GM12872 (cell line): ENCODE measurements at regions not wholly inside any gene's neighbourhood (a gene's known extent, or its start where the extent isn't known, plus 50 kb on each side); places are given as distances from the start of the nearest gene placed in this dataset.

Experiments
- TF ChIP-seq, protein P1 (sequence below): IDR thresholded peaks from 3 replicates; pipeline ENCODE4 v1.5.1; 2011; ENCODE audit warnings: low read depth, mild to moderate bottlenecking, low read length, moderate library complexity; ENCODE audit not compliant: insufficient read depth

DNA sequence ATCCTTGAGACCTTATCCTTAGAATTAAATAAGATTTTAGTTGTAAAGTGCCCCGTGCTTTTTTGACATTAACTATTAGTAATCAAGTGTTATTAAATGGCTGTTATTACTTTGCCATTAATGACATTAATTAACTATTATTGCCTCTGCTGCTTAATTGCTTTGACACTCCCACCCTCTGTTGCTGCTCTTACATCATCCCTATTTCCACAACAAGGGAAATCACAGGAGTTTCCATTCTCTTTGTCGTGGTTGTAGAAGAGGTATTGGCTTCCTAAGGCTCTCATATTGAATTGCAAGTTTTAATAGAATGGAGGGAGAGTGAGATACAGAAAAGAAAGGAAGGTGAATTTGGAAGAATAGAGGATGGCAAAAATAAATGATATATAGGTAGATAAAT lies 545.8 kb downstream of the MMUT start:
- TF ChIP-seq, protein P1, sequence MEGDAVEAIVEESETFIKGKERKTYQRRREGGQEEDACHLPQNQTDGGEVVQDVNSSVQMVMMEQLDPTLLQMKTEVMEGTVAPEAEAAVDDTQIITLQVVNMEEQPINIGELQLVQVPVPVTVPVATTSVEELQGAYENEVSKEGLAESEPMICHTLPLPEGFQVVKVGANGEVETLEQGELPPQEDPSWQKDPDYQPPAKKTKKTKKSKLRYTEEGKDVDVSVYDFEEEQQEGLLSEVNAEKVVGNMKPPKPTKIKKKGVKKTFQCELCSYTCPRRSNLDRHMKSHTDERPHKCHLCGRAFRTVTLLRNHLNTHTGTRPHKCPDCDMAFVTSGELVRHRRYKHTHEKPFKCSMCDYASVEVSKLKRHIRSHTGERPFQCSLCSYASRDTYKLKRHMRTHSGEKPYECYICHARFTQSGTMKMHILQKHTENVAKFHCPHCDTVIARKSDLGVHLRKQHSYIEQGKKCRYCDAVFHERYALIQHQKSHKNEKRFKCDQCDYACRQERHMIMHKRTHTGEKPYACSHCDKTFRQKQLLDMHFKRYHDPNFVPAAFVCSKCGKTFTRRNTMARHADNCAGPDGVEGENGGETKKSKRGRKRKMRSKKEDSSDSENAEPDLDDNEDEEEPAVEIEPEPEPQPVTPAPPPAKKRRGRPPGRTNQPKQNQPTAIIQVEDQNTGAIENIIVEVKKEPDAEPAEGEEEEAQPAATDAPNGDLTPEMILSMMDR = no peak

DNA sequence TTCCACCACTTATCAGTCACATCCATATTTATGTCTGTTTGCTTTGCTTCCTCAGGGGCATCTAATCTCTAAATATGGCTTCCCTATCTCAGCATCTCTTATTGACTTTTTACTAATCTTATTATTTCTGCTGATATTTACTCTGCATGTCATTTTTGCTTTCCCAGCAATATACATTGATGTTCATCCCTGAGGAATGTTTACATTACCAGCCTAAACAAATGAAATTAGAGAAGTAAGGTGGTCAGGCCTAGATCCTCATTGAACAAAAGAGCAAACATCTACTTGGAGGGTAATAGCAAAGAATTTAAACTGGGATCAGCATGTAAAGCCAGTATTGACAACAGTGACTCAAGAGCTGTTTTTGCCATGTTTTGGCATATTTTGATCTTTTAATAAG lies 546.4 kb downstream of the MMUT start:
- TF ChIP-seq, protein P1 = no peak

DNA sequence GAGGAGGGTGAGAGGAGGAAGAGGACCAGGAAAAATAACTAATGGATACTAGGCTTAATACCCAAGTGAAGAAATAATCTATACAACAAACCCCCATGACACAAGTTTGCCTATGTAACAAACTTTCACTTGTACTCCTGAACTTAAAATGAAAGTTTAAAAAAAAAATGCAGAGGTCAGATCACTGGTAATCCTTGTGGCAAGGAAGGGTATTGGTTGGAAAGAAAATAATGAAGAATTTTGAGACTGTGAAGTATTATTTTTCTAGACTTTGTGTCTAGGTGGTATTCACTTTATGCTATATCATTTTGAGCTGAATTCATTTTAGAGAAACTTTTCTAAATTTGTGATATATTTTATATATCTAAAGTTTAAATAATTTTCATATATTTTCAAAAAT lies 547.5 kb downstream of the MMUT start:
- TF ChIP-seq, protein P1 = no peak

DNA sequence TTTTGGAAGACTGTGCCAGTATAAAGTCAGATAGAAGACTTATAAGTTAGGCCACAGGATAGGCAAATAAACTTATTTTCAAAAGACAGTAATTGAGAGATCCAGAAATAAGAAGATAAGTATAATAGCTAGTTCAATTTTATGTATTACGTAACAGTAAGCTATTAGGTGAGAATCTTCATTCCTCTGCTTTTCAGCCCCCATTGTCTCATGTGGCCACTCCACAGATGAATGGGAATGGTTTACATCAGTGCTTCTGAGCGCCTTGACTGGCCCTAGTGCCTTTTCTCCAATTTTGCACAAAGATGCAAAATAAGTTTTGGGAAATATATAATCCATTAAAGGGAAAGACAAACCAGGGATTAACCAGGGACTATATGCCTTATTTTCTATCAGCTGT lies 550.5 kb downstream of the MMUT start:
- TF ChIP-seq, protein P1 = no peak

DNA sequence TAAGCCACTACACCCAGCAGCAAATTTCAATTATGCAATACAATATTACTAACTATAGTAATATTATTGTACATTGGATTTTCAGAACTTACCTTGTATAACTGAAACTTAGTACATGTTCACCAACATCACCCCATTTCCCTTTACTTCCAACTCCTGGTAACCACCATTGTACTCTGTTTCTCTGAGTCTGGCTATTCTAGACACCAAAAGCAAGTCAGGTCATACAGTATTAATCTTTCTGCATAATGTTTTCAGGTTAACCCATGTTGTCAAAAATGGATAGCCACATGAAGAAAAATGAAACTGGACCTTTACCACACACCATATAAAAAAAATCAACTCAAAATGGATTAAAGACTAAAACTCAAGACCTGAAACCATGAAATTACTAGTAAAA lies 558.2 kb downstream of the MMUT start:
- TF ChIP-seq, protein P1 = no peak

DNA sequence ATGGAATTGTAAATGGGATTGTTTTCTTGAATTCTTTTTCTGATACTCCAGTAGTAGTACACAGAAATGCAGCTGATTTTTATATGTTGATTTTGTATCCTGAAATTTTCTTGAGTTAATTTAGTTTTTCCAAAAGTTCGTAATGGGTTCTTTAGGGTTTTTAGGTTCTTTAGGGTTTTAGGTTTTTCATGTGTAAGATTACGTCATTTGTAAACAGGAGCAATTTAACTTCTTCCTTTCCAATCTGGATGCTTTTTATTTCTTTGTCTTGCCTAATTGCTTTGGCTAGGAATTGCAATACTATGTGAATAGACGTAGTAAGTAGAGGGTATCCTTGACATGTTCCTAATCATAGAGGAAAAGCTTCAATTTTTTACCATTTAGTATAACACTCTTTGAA lies 568.6 kb downstream of the MMUT start:
- TF ChIP-seq, protein P1 = no peak

DNA sequence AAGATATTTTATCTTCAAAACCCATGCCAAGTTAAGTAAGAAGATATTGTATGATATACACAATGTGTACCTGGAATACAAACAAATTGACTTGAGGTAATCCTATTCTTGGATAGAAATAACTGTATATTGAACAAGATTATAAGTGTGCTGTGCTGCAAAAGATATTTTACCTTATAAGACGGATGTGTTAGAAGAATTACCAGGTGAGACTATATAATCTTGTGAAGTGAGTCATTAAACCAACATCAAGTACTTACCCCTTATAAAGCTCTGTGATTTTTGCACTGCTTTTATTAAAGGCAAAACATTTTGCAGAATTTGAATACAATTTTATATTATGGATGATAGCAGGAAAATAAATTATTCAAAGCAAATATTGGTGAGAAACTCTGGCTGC lies 570.0 kb downstream of the MMUT start:
- TF ChIP-seq, protein P1 = no peak

DNA sequence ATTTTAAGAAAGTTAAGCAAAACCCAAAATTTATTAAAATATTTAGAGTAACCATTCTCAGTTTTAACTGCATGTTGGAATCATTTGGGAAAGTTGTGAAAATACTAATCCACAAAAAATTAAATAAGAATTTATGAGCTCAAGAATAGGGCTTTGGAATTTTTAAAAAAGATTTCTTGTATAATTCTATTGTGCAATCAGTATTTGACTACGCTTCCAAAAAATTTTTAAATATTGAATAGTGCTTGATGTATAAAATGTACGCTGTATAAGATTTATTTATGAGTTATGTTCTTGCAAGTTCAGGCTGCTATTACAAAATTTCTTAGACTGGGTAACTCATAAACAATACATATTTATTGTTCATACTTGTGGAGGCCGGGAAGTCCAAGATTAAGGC lies 571.7 kb downstream of the MMUT start:
- TF ChIP-seq, protein P1 = no peak
